NT2/D1 (cell line): ENCODE measurements at regions not wholly inside any gene's neighbourhood (a gene's known extent, or its start where the extent isn't known, plus 50 kb on each side); places are given as distances from the start of the nearest gene placed in this dataset.

Experiments used
- YY1 ChIP-seq: IDR thresholded peaks from 2 replicates; pipeline ENCODE4 v1.6.1; 2011; ENCODE audit not compliant: insufficient read length, insufficient read depth
- ZNF274 ChIP-seq: IDR thresholded peaks from 2 replicates; pipeline ENCODE4 v1.6.1; 2011; ENCODE audit warnings: mild to moderate bottlenecking, low read depth, low read length

- TF ChIP-seq ZNF274 (no peak), YY1 (no peak)
Observed at GRCh38 chr1:118575060-118575459, 390.0 kb upstream of the SPAG17 start.
